ENCODE measurements at regions not wholly inside any gene's neighbourhood (a gene's known extent, or its start where the extent isn't known, plus 50 kb on each side); places are given as distances from the start of the nearest gene placed in this dataset.

DNA sequence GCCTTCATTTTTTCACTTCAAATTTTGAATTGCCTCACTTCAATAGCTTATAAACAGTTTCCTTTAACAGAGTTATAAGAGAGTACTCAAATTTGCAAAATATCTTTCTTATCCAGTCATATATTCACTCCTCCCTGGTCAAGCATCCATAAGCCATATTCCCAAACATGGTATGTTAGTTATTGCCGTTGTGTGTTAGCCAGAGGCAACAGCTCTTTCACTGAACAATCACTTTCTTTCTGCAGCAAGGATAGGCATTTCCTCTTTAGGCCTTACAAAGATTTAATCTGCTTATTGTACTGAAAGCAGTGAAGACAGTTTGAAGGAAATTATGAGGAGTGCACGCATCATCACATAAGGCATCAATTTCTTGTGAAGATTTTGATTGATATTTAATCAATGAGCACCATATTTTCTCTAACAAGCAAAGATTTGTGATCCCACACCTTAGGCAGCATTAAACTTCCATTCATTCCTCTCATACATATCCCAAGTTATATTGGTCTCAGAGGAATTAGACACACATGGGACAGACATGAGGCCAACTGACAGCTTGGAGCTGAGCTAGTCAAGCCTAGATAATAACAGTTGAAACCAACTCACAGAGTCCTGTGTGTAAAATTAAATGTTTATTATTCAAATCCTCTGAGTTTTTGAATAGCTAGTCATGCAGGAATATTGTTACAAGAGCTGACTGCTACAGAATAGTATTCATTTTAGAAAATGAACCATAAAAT is 80.0 kb upstream of the EPHA6 start:
- peak; percentile 91 for DNase-seq

GRCh38 chr3:96748139-96748538 is 66.3 kb upstream of the EPHA6 start:
- no peak for DNase-seq

DNA sequence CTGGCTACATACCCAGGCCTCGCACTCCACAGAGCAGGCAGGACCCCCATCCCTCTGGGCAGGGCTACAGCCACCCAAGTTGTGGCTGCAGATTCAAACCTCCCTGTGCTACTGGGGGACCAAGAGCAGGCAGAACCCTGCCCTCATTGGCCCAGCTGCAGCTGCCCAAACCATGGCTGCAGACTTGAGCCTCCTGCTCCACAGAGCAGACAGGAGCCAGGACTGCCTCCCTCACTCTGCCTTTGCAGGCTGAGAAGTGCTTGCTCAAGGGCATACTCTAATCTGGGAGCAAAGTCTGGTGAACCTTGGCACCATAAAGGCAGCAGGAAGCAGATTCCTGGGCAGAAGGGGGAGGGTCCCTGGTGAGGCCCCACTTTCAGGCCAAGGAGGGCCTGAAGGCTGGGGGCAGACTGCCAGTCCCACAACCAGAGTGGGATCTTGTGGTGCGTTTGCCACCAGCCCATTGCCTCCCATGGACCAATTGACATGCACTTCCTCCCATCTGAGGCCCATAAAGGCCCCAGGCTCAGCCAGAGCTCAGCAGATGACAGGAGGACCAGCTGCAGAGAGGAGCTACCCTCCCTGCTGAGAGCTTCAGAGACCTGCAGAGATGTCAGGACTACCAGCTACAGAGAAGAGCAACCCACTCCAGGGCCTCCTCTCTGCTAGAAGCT is 64.2 kb upstream of the EPHA6 start:
- no peak for DNase-seq

DNA sequence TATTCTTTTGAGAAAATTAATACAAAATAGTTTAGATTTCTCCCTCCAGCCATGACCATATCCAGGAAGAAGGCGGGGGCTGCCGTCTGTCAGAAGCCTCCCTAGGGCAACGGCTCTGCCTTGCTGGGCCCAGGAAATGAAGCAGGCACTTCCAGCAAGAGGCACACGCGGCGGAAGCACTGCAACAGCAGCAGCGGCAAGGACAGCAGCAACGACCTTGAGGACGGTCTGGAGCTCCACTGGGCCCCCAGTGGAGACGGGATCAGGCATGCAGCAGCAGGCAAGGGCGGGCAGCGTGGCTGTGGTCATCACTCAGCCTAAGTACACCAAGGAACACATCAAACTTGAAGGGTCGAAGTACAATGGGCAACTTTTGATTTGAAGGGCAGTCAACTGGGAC is 61.3 kb upstream of the EPHA6 start:
- DNase-seq, result no peak

GRCh38 chr3:96754128-96754527 is 60.3 kb upstream of the EPHA6 start:
- DNase-seq, result no peak

- no peak for DNase-seq
These were observed 58.9 kb upstream of the EPHA6 start for GRCh38 chr3:96755519-96755918.

DNA sequence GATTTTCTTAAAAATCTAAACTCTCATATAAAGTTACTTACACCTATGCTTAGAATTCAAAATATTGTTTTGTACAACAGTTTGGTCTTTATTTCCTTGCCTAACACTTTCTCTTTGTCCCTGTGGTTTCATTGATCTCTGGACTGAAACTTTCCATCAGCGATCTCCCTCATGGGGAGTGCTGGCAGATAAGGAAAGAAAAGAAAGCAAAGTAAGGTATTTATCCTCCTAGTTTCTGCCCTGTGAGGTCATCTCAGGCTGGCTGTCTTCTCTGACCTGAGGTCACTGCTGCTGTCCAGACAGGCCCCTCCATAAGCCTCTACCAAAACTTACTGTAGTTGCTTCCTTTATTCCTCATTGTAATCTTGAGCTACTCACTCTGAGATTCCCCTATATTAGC is 57.9 kb upstream of the EPHA6 start:
- DNase-seq, result no peak

DNA sequence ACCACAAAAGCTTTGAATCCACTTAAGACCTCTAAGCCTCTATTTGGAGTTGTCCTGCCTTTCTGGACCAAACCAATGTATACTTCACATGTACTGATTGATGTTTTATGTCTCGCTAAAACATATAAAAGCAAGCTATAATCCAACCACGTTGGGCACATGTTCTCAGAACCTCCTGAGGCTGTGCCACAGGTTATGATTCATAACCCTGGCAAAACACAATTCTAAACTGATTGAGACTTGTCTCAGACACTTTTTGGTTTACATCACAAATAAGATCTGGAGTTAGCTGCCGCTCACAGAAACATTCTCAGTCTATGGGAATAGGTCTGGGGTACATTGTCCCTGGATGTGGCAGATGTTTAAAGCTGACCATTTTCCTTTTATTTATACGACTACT is 53.4 kb upstream of the EPHA6 start:
- DNase-seq, result no peak
